Forelimb muscle (tissue), 1 donor: ENCODE measurements at regions not wholly inside any gene's neighbourhood (a gene's known extent, or its start where the extent isn't known, plus 50 kb on each side); places are given as distances from the start of the nearest gene placed in this dataset.

Experiments used
- DNase-seq: peaks from one replicate; pipeline ENCODE4 v3.0.0-alpha.2; 2013; ENCODE audit warnings: low read depth

- no peak for DNase-seq
Observed at GRCh38 chr5:171650597-171650996, 135.0 kb upstream of the SMIM23 start.

DNA sequence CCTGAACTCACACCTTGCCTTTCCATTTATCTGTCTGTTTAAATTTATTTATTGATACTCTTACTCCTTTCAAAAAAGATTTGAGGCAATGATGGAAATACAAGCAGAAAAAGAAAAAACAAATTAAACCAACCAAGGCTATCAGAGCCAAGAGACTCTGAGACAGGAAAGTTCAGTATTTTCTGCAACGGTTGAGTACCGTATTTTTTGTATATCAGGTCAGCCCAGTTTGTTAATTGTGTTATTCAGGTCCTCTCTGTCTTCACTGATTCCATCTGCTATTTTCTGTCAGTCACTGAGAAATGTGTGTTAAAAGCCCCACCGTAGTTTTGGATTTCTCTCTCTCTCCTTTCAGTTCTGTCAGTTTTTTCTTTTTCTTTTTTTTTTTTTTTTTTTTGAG, 134.5 kb upstream of the SMIM23 start:
- no peak for DNase-seq

- DNase-seq, result no peak
Observed at GRCh38 chr5:171654881-171655280, 130.7 kb upstream of the SMIM23 start.

GRCh38 chr5:171657473-171657872, 128.1 kb upstream of the SMIM23 start:
- DNase-seq, result no peak

- no peak for DNase-seq
Observed at GRCh38 chr5:171659896-171660295, 125.7 kb upstream of the SMIM23 start.

- no peak for DNase-seq
Observed at GRCh38 chr5:171660434-171660833, 125.2 kb upstream of the SMIM23 start.

GRCh38 chr5:171661143-171661542, 124.5 kb upstream of the SMIM23 start:
- no peak for DNase-seq

DNA sequence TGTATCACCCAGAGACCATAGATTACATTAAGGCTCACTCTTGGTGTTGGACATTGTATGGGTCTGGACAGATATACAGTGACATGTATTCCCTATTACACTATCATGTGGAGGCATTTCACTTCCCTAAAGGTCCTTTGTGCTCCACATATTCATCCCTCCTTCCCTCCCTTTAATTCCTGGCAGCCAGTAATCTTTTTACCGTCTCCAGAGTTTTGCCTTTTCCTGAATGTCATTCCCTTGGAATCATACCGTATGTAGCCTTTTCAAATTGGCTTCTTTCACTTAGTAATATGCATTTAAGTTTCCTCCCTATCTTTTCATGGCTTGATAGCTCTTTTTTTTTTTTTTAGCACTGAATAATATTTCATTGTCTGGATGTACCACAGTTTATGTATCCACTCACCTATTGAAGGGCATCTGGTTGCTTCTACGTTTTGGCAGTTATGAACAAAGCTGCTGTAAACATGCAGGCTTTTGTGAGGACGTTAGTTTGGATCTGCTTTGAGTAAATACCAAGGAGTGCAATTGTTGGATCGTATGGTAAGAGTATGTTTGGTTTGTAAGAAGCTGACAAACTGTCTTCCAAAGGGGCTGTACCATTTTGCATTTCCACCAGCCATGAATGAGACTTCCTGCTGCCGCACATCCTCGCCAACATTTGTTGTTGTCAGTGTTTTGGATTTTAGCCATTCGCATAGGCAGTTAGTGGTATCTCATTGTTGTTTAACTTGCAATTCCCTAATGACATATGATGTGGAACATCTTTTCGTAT, 122.1 kb upstream of the SMIM23 start:
- DNase-seq, result no peak

DNA sequence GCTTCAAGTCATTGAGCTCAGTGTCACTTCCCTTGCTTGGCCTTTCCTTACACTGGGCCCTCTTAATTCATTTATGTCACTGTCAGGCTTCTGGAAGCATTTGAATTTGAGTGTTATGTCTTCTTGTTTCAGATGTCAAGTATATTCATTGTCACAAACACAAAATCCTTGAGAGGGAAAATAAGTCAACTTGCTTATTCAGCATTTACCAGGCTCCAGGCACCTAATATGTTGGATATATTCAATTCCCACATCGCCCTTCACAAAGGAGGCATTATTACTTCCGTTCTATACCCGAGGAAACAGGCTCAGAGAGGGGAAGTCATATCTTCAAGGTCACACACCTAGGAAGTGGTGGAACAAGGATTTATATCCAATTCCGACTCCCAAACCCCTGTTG, 121.1 kb upstream of the SMIM23 start:
- no peak for DNase-seq

DNA sequence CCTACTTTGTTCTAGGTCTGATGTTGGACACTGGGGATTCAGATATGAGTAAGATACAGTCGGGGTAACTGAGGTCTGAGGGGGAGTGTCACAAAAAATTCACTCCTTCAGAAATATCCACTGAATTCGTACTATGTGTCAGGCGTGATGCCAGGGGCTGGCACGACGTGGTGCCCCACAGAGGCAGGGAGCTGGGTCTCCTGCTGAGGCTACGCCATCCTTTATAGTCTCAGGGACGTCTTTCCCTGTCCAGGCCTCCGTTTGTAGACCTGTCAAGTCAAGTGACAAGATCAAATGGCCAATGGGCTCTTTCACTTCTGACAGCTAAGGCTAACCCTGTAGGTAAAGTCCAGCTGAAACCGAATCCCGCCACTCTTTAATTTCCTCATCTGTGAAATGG, 118.8 kb upstream of the SMIM23 start:
- DNase-seq, result no peak

- peak; percentile 38 for DNase-seq
Observed at GRCh38 chr5:171667341-171668096, 118.1 kb upstream of the SMIM23 start.

DNA sequence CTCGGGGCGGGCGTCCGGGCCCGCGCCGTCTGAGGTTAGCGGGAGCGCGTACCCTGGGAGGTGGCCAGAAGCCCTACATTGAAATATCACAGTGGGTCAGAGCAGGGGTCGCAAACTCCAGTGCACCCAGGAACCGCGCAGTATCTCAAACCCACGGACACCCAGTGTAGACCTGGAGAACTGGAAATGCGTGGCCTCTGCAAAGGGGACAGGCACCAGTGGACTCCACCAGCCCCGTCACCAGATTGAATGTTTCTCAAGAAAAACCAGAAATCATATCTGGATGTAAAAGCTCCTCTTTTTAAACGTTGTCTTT, 117.6 kb upstream of the SMIM23 start:
- DNase-seq, result no peak

GRCh38 chr5:171669571-171669970, 116.0 kb upstream of the SMIM23 start:
- DNase-seq, result peak; percentile 35

- DNase-seq, result no peak
Observed at GRCh38 chr5:171672556-171672955, 113.1 kb upstream of the SMIM23 start.

DNA sequence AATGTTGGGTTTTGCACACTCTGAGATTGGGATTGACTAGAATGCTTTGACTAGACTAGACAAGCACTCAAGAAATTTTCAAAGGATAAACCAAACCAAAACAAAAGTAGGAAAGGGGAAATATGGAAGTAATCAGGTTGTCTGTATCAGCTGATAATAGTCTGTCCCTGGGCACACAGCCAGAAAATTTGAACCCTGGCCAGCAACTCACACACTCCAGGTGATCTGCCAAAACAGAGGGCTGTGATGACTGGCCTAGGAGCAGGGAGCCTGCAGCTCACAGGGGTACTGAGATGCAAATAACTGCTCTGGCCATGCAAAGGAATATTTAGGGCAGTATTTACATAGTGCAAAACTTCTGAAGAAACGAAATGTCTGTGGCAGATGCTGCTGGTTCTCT, 112.3 kb upstream of the SMIM23 start:
- no peak for DNase-seq

DNA sequence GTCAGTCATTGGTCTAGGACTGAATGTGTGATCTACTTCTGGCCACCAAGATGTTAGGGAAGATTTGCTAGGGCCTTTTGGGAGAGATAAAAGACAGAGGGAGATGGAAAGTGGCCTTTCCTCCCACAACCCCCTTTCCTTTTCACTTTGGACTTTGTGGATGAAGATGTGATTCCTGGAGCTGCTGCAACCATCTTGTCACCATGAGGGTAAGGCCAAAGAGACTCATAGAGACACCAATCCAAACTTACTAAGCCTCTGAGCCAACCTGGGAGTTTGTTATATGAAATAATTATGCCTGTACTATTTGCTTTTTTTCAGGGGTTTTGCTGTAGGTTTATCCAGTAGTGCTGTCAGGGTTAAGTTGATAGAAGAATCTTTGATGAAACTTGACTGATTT, 111.8 kb upstream of the SMIM23 start:
- no peak for DNase-seq

GRCh38 chr5:171675511-171675910, 110.1 kb upstream of the SMIM23 start:
- no peak for DNase-seq

GRCh38 chr5:171676286-171676944, 109.2 kb upstream of the SMIM23 start:
- no peak for DNase-seq

- DNase-seq, result no peak
Observed at GRCh38 chr5:171678646-171679045, 107.0 kb upstream of the SMIM23 start.

DNA sequence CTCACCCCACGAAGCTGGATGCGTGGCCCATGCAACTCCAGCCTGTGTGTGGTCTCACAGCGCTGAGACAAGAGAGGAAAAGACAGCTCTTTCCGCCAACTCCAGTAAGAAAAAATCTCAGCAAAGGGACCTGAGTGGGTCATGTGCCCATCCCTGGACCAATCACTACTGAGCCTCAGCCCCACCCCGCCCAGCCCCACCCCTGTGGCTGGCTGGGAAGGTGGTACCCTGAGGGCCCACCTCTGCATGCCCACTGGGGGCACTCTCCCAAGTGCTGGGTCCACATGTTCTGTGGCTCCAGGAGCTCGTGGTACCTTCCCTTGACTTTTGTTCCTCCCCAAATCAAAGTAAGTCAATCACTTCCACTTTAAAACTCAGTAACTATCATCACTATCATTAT, 105.1 kb upstream of the SMIM23 start:
- DNase-seq, result no peak

DNA sequence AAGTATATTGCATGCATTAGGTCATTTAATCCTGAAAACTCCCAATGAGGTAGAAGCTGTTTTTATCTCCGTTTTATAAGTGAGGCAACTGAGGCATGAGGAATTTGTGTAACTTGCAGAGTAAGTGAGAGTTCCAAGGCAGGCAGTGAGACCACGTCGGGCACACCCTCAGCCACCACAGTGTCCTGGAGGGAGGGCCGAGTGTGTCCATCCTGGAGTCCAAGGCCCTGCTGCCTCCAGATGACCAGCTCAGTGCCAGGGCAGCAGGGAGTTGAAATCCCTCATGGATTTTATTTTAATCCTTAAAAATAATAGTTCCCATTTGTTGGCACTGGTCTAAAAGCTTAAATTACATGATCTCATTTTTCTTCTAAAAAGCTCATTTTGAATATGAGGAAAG, 104.6 kb upstream of the SMIM23 start:
- no peak for DNase-seq

DNA sequence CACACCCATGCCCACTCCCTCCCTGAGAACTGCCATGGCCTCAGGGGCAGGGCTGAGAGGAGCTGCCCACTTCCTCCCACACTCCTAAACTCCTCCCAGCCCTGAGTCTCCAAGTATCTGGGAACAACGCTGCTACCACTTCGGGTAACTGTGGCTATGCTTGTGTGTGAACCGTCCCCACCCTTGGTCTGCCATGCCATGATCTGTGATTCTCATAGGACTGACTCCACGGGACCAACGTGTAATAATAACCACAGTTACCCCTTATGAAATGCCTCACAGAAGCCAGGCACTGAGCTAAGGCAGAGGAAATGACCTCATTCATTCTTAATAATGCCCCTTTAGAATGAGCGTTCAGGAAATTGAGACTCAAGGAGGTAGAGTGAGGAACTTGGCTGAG, 103.9 kb upstream of the SMIM23 start:
- DNase-seq, result no peak

DNA sequence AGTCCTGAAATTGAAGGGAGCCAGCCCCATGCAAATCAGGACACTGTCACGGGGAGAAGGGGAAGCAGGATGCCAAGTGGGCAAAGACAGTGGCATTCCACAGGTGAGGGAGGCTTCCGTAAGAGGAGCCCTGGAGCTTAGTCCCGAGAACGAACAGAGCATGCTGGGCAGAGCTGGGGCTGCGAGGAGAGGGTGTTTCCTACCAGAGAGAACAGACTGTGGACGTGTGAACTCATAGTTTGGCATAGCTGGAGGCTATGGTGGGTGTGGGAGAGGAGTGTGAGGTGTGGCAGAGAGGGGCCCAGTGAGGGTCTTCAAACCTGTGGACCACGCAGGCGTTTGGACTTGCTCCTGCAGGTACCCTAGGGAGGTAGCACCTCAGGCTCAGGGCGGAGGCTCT, 102.8 kb upstream of the SMIM23 start:
- no peak for DNase-seq
